Activated naive CD4-positive, alpha-beta T cell treated with anti-CD3 and anti-CD28 coated beads, Interleukin-2, amount 50 U/mL, for 24 hours (primary cell): ENCODE measurements at regions not wholly inside any gene's neighbourhood (a gene's known extent, or its start where the extent isn't known, plus 50 kb on each side); places are given as distances from the start of the nearest gene placed in this dataset.

Experiments
- H3K27ac Mint-ChIP-seq: one replicate; pipeline ENCODE4 v1.8.0; 2021; ENCODE audit warnings: mild to moderate bottlenecking, mixed read lengths
- H3K27me3 Mint-ChIP-seq: one replicate; pipeline ENCODE4 v1.8.0; 2021; ENCODE audit warnings: mixed read lengths
- H3K36me3 Mint-ChIP-seq: one replicate; pipeline ENCODE4 v1.8.0; 2021; ENCODE audit warnings: mixed read lengths
- H3K4me1 Mint-ChIP-seq: one replicate; pipeline ENCODE4 v1.8.0; 2021; ENCODE audit warnings: mixed read lengths
- H3K4me3 Mint-ChIP-seq: one replicate; pipeline ENCODE4 v1.8.0; 2021; ENCODE audit warnings: mild to moderate bottlenecking, mixed read lengths
- H3K9me3 Mint-ChIP-seq: one replicate; pipeline ENCODE4 v1.8.0; 2021; ENCODE audit warnings: mixed read lengths

- Mint-ChIP-seq H3K27ac (no peak overlapping the region), H3K27me3 (no peaks in the 10 kb centered on the region), H3K4me3 (no peak overlapping the region), H3K36me3 (no peaks in the 10 kb centered on the region), H3K4me1 (no peaks in the 10 kb centered on the region), H3K9me3 (no peaks in the 10 kb centered on the region)
These were observed 219.6 kb upstream of the LRRN1 start for GRCh38 chr3:3579658-3580057.

- Mint-ChIP-seq H3K9me3 (no peaks in the 10 kb centered on the region), H3K27me3 (no peaks in the 10 kb centered on the region), H3K4me3 (no peak overlapping the region), H3K36me3 (no peaks in the 10 kb centered on the region), H3K27ac (no peak overlapping the region), H3K4me1 (no peaks in the 10 kb centered on the region)
These were observed 220.5 kb upstream of the LRRN1 start for GRCh38 chr3:3578718-3579117.

GRCh38 chr3:3577823-3578222 lies 221.4 kb upstream of the LRRN1 start:
- no peak overlapping the region for H3K27ac Mint-ChIP-seq
- no peaks in the 10 kb centered on the region for H3K4me1 Mint-ChIP-seq
- no peaks in the 10 kb centered on the region for H3K27me3 Mint-ChIP-seq
- H3K4me3 Mint-ChIP-seq, result no peak overlapping the region
- no peaks in the 10 kb centered on the region for H3K9me3 Mint-ChIP-seq
- no peaks in the 10 kb centered on the region for H3K36me3 Mint-ChIP-seq

- no peak overlapping the region for H3K4me3 Mint-ChIP-seq
- H3K27me3 Mint-ChIP-seq, result peaks cover 1% of the 10 kb centered on the region
- no peaks in the 10 kb centered on the region for H3K9me3 Mint-ChIP-seq
- no peak overlapping the region for H3K27ac Mint-ChIP-seq
- H3K36me3 Mint-ChIP-seq, result no peaks in the 10 kb centered on the region
- H3K4me1 Mint-ChIP-seq, result no peaks in the 10 kb centered on the region
These were observed 225.9 kb upstream of the LRRN1 start for GRCh38 chr3:3573341-3573740.

- peaks cover 6% of the 10 kb centered on the region for H3K27me3 Mint-ChIP-seq
- H3K4me1 Mint-ChIP-seq, result no peaks in the 10 kb centered on the region
- peaks cover 7% of the 10 kb centered on the region for H3K9me3 Mint-ChIP-seq
- no peak overlapping the region for H3K4me3 Mint-ChIP-seq
- H3K27ac Mint-ChIP-seq, result no peak overlapping the region
- H3K36me3 Mint-ChIP-seq, result no peaks in the 10 kb centered on the region
These were observed 238.5 kb upstream of the LRRN1 start for GRCh38 chr3:3560591-3561311.

GRCh38 chr3:3559786-3560185 lies 239.4 kb upstream of the LRRN1 start:
- Mint-ChIP-seq H3K4me3 (no peak overlapping the region), H3K9me3 (peaks cover 7% of the 10 kb centered on the region), H3K27ac (no peak overlapping the region), H3K36me3 (no peaks in the 10 kb centered on the region), H3K4me1 (no peaks in the 10 kb centered on the region), H3K27me3 (peaks cover 4% of the 10 kb centered on the region)

GRCh38 chr3:3556078-3556477 lies 243.2 kb upstream of the LRRN1 start:
- no peak overlapping the region for H3K27ac Mint-ChIP-seq
- no peaks in the 10 kb centered on the region for H3K36me3 Mint-ChIP-seq
- peaks cover 7% of the 10 kb centered on the region for H3K9me3 Mint-ChIP-seq
- no peaks in the 10 kb centered on the region for H3K4me1 Mint-ChIP-seq
- peaks cover 4% of the 10 kb centered on the region for H3K27me3 Mint-ChIP-seq
- no peak overlapping the region for H3K4me3 Mint-ChIP-seq

GRCh38 chr3:3553236-3553635 lies 246.0 kb upstream of the LRRN1 start:
- Mint-ChIP-seq H3K4me3 (no peak overlapping the region), H3K27me3 (peaks cover 4% of the 10 kb centered on the region), H3K4me1 (no peaks in the 10 kb centered on the region), H3K9me3 (peaks cover 10% of the 10 kb centered on the region), H3K36me3 (no peaks in the 10 kb centered on the region), H3K27ac (no peak overlapping the region)

GRCh38 chr3:3552761-3553160 lies 246.5 kb upstream of the LRRN1 start:
- Mint-ChIP-seq H3K9me3 (peaks cover 6% of the 10 kb centered on the region), H3K27ac (no peak overlapping the region), H3K4me1 (no peaks in the 10 kb centered on the region), H3K27me3 (peaks cover 2% of the 10 kb centered on the region), H3K4me3 (no peak overlapping the region), H3K36me3 (no peaks in the 10 kb centered on the region)

GRCh38 chr3:3551981-3552380 lies 247.2 kb upstream of the LRRN1 start:
- no peak overlapping the region for H3K4me3 Mint-ChIP-seq
- no peaks in the 10 kb centered on the region for H3K4me1 Mint-ChIP-seq
- H3K27me3 Mint-ChIP-seq, result peaks cover 2% of the 10 kb centered on the region
- no peak overlapping the region for H3K27ac Mint-ChIP-seq
- peaks cover 5% of the 10 kb centered on the region for H3K9me3 Mint-ChIP-seq
- H3K36me3 Mint-ChIP-seq, result no peaks in the 10 kb centered on the region

GRCh38 chr3:3545360-3545759 lies 253.9 kb upstream of the LRRN1 start:
- H3K27me3 Mint-ChIP-seq, result peaks cover under 1% of the 10 kb centered on the region
- peaks cover 5% of the 10 kb centered on the region for H3K9me3 Mint-ChIP-seq
- H3K36me3 Mint-ChIP-seq, result no peaks in the 10 kb centered on the region
- H3K4me1 Mint-ChIP-seq, result no peaks in the 10 kb centered on the region
- no peak overlapping the region for H3K27ac Mint-ChIP-seq
- H3K4me3 Mint-ChIP-seq, result no peak overlapping the region

GRCh38 chr3:3538451-3538850 lies 260.8 kb upstream of the LRRN1 start:
- Mint-ChIP-seq H3K4me1 (no peaks in the 10 kb centered on the region), H3K27me3 (peaks cover 2% of the 10 kb centered on the region), H3K27ac (no peak overlapping the region), H3K4me3 (no peak overlapping the region), H3K36me3 (no peaks in the 10 kb centered on the region), H3K9me3 (no peaks in the 10 kb centered on the region)

GRCh38 chr3:3532508-3532907 lies 266.7 kb upstream of the LRRN1 start:
- Mint-ChIP-seq H3K9me3 (no peaks in the 10 kb centered on the region), H3K27me3 (peaks cover 5% of the 10 kb centered on the region), H3K27ac (no peak overlapping the region), H3K36me3 (no peaks in the 10 kb centered on the region), H3K4me3 (no peak overlapping the region), H3K4me1 (peaks cover 3% of the 10 kb centered on the region)

- H3K36me3 Mint-ChIP-seq, result no peaks in the 10 kb centered on the region
- H3K27me3 Mint-ChIP-seq, result peaks cover 5% of the 10 kb centered on the region
- peaks cover 3% of the 10 kb centered on the region for H3K4me1 Mint-ChIP-seq
- H3K4me3 Mint-ChIP-seq, result no peak overlapping the region
- no peaks in the 10 kb centered on the region for H3K9me3 Mint-ChIP-seq
- H3K27ac Mint-ChIP-seq, result no peak overlapping the region
These were observed 267.8 kb upstream of the LRRN1 start for GRCh38 chr3:3531476-3531875.

GRCh38 chr3:3519266-3519665 lies 280.0 kb upstream of the LRRN1 start:
- H3K27ac Mint-ChIP-seq, result no peak overlapping the region
- H3K4me1 Mint-ChIP-seq, result no peaks in the 10 kb centered on the region
- no peaks in the 10 kb centered on the region for H3K36me3 Mint-ChIP-seq
- H3K4me3 Mint-ChIP-seq, result no peak overlapping the region
- H3K9me3 Mint-ChIP-seq, result no peaks in the 10 kb centered on the region
- H3K27me3 Mint-ChIP-seq, result no peaks in the 10 kb centered on the region

GRCh38 chr3:3516996-3517395 lies 282.2 kb upstream of the LRRN1 start:
- H3K4me1 Mint-ChIP-seq, result no peaks in the 10 kb centered on the region
- no peaks in the 10 kb centered on the region for H3K36me3 Mint-ChIP-seq
- H3K4me3 Mint-ChIP-seq, result no peak overlapping the region
- H3K9me3 Mint-ChIP-seq, result no peaks in the 10 kb centered on the region
- H3K27ac Mint-ChIP-seq, result no peak overlapping the region
- peaks cover 3% of the 10 kb centered on the region for H3K27me3 Mint-ChIP-seq

- Mint-ChIP-seq H3K4me1 (no peaks in the 10 kb centered on the region), H3K4me3 (no peak overlapping the region), H3K27ac (no peak overlapping the region), H3K36me3 (no peaks in the 10 kb centered on the region), H3K27me3 (peaks cover 4% of the 10 kb centered on the region), H3K9me3 (no peaks in the 10 kb centered on the region)
These were observed 282.8 kb upstream of the LRRN1 start for GRCh38 chr3:3516384-3516783.
